GM12874 (cell line): ENCODE measurements at regions not wholly inside any gene's neighbourhood (a gene's known extent, or its start where the extent isn't known, plus 50 kb on each side); places are given as distances from the start of the nearest gene placed in this dataset.

ENCODE experiments used
- CTCF ChIP-seq: IDR thresholded peaks from 2 replicates; pipeline ENCODE4 v1.5.1; 2011; ENCODE audit warnings: low read depth, mild to moderate bottlenecking, control low read depth, low read length, moderate library complexity; ENCODE audit not compliant: insufficient read depth

- TF ChIP-seq CTCF, result no peak
Observed at GRCh38 chr6:125682939-125683338, 66.5 kb upstream of the HEY2 start.

GRCh38 chr6:125688138-125688537, 61.3 kb upstream of the HEY2 start:
- TF ChIP-seq CTCF, result no peak

GRCh38 chr6:125693480-125693879, 56.0 kb upstream of the HEY2 start:
- no peak for TF ChIP-seq CTCF

GRCh38 chr6:125699591-125699990, 49.8 kb upstream of the HEY2 start:
- TF ChIP-seq CTCF, result no peak
